HL-60 (cell line): ENCODE measurements at regions not wholly inside any gene's neighbourhood (a gene's known extent, or its start where the extent isn't known, plus 50 kb on each side); places are given as distances from the start of the nearest gene placed in this dataset.

ENCODE experiments used
- DNase-seq, 2 experiments: peaks; one replicate each; pipeline ENCODE4 v3.0.0-alpha.2; 2010 to 2020; ENCODE audit warnings: low read depth in 1 of 2, low spot score in 1 of 2
- H3K27ac ChIP-seq: fragments of 250-450 bp; sonication (Bioruptor Pico); replicated peaks from 2 replicates; pipeline ENCODE4 v1.5.1; 2020; ENCODE audit warnings: mild to moderate bottlenecking, moderate library complexity
- H3K27me3 ChIP-seq: fragments of 250-450 bp; sonication (Bioruptor Pico); 2 replicates; pipeline ENCODE4 v1.5.1; 2021; ENCODE audit warnings: mild to moderate bottlenecking, moderate library complexity; ENCODE audit not compliant: insufficient read depth, poor library complexity, severe bottlenecking
- H3K4me3 ChIP-seq: replicated peaks from 2 replicates; pipeline ENCODE4 v1.5.1; 2011; ENCODE audit warnings: mild to moderate bottlenecking, control low read depth, low read length; ENCODE audit not compliant: insufficient read depth
- GABPA ChIP-seq: IDR thresholded peaks from 2 replicates; pipeline ENCODE4 v1.6.1; 2012; ENCODE audit warnings: low read depth
- POLR2AphosphoS5 ChIP-seq: IDR thresholded peaks from 2 replicates; pipeline ENCODE4 v1.6.1; 2012; ENCODE audit warnings: low read depth
- SPI1 ChIP-seq: IDR thresholded peaks from 2 replicates; pipeline ENCODE4 v1.6.1; 2012; ENCODE audit warnings: low read depth, mild to moderate bottlenecking, borderline replicate concordance
- TF ChIP-seq, protein P1 (sequence below): IDR thresholded peaks from 2 replicates; pipeline ENCODE4 v1.6.1; 2012; ENCODE audit warnings: low read depth; ENCODE audit not compliant: insufficient replicate concordance
- TF ChIP-seq, protein P2 (sequence below): IDR thresholded peaks from one replicate; pipeline ENCODE4 v1.5.1; 2011; ENCODE audit warnings: low read length, control low read depth, inconsistent platforms; ENCODE audit not compliant: insufficient read depth

DNA sequence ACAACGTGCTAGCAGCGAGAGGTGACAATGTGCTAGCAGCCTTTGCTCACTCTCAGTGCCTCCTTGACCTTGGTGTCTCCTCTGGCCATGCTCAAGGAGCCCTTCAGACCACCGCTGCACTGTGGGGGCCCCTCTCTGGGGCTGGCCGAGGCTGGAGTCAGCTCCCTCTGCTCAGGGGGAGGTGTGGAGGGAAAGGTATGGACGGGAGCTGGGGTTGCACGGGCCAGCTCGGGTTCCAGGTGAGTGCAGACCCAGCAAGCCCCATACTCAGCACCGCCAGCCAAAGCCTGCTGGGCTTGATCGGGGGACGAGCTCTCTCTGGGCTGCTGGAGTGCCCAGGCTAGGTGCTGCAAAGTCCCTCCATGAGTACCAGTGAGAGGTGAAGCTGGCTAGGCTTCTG lies 180.2 kb downstream of the TRIM36 start:
- Histone ChIP-seq H3K27ac (no peak overlapping the region), H3K4me3 (no peak overlapping the region), H3K27me3 (no peaks in the 10 kb centered on the region)
- no peak for TF ChIP-seq SPI1
- TF ChIP-seq POLR2AphosphoS5 = no peak
- TF ChIP-seq, protein P1, sequence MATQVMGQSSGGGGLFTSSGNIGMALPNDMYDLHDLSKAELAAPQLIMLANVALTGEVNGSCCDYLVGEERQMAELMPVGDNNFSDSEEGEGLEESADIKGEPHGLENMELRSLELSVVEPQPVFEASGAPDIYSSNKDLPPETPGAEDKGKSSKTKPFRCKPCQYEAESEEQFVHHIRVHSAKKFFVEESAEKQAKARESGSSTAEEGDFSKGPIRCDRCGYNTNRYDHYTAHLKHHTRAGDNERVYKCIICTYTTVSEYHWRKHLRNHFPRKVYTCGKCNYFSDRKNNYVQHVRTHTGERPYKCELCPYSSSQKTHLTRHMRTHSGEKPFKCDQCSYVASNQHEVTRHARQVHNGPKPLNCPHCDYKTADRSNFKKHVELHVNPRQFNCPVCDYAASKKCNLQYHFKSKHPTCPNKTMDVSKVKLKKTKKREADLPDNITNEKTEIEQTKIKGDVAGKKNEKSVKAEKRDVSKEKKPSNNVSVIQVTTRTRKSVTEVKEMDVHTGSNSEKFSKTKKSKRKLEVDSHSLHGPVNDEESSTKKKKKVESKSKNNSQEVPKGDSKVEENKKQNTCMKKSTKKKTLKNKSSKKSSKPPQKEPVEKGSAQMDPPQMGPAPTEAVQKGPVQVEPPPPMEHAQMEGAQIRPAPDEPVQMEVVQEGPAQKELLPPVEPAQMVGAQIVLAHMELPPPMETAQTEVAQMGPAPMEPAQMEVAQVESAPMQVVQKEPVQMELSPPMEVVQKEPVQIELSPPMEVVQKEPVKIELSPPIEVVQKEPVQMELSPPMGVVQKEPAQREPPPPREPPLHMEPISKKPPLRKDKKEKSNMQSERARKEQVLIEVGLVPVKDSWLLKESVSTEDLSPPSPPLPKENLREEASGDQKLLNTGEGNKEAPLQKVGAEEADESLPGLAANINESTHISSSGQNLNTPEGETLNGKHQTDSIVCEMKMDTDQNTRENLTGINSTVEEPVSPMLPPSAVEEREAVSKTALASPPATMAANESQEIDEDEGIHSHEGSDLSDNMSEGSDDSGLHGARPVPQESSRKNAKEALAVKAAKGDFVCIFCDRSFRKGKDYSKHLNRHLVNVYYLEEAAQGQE = no peak
- TF ChIP-seq GABPA = no peak
- TF ChIP-seq, protein P2, sequence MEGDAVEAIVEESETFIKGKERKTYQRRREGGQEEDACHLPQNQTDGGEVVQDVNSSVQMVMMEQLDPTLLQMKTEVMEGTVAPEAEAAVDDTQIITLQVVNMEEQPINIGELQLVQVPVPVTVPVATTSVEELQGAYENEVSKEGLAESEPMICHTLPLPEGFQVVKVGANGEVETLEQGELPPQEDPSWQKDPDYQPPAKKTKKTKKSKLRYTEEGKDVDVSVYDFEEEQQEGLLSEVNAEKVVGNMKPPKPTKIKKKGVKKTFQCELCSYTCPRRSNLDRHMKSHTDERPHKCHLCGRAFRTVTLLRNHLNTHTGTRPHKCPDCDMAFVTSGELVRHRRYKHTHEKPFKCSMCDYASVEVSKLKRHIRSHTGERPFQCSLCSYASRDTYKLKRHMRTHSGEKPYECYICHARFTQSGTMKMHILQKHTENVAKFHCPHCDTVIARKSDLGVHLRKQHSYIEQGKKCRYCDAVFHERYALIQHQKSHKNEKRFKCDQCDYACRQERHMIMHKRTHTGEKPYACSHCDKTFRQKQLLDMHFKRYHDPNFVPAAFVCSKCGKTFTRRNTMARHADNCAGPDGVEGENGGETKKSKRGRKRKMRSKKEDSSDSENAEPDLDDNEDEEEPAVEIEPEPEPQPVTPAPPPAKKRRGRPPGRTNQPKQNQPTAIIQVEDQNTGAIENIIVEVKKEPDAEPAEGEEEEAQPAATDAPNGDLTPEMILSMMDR = no peak
- no peak for DNase-seq

DNA sequence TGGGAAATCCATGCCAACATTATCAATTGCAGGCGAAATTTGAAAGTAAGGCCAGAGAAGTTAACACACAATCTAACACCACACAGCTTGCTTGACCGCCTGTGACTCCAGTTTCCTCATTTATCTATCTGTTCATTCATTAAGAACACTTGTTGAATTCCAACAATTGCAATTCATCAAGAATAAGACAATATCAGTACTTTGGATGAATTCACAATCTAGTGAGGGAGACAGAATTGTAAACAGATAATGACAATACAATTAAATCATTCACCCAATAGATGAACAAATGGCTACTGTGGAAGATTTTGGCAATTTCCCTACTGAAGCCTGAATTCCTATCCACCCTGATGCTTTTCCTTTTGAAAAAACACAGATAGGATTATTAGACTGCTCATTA lies 181.6 kb downstream of the TRIM36 start:
- no peak for DNase-seq
- TF ChIP-seq, protein P1 = no peak
- TF ChIP-seq, protein P2 = no peak
- TF ChIP-seq POLR2AphosphoS5 = no peak
- no peak for TF ChIP-seq GABPA
- TF ChIP-seq SPI1 = no peak
- H3K27ac ChIP-seq = no peak overlapping the region
- H3K4me3 ChIP-seq = no peak overlapping the region
- no peaks in the 10 kb centered on the region for H3K27me3 ChIP-seq

DNA sequence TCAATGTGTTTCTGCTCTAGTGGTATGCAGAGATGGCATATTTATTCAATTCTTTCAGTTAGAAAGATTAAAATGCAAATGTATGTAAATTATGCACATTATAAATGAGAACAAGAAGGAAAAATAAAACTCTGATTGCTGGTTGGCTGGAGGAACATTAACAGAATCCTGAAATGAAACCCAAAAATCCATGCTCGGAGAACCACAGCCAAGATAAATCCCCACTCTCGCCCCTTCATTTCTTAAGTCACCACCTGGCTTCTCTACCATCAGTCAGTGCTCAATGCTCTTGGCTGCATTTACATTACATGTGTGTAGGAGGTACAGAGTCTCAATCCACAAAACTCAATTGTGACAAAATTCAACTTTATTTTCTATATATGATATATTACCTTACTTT lies 184.9 kb downstream of the TRIM36 start:
- TF ChIP-seq SPI1 (no peak), GABPA (no peak), POLR2AphosphoS5 (no peak)
- TF ChIP-seq, protein P1 = no peak
- TF ChIP-seq, protein P2 = no peak
- Histone ChIP-seq H3K27ac (no peak overlapping the region), H3K27me3 (no peaks in the 10 kb centered on the region), H3K4me3 (no peak overlapping the region)
- DNase-seq = no peak
